ENCODE measurements at regions not wholly inside any gene's neighbourhood (a gene's known extent, or its start where the extent isn't known, plus 50 kb on each side); places are given as distances from the start of the nearest gene placed in this dataset.
A peak's percentile ranks its signal among the peaks of the same experiment; 100 is the strongest.

DNA sequence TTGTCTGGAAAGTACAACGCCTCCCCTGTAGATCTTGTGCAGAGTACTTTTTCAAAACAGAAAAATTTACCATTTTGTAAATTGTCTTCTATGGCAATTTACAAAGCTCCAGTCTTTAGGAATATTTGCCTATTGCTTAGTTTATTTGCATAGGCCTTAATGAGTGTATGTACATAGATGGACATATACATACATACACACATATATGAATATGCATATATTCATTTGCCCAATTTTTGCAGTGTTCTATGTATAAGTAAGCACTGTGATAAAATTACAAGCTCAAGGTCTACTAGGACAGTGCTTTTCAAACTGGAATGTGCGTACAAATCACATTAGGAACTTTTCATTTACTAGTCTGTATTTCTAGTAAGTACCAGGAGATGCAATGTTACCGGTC, 301.3 kb upstream of the SMARCA2 start:
- DNase-seq, result peak; percentile 82 to 87

DNA sequence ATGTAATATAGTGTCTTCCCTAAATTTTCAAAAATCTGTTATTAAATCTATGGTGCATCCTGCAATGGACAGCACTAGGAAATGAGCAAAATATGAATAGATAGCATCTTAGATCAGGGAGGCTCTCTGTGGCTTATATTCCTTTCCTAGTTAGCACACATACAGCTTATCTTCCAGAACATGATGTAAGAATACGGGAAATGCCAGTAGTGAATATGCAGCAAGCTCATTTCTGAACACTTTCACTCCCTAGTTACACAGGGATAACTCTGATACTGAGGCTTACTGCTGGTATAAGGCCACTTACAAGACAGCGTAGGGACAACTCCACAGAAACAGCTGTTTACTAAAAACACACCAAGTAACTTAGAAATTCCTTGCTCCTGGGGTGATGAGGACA, 297.3 kb upstream of the SMARCA2 start:
- DNase-seq, result no peak

DNA sequence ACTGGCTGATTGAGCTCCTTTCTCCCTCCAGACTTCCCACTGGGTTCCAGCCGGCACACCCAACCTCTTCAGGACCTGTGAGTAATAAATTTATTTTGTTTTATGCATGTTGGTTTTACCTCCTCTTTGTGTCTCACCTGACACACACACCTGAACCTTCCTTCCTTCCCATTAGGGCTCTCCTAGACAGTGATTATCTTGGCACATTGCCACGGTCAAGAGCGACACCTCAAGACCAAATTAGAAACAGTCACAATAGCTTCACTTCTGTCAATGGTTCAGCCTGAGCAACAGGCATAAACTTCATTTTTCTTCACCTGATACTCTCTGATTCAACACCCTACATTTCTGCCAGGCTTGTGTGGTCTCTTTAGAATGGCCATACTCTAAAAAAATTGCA, 296.3 kb upstream of the SMARCA2 start:
- peak in 1 of 2 experiments; percentile 27 for DNase-seq

DNA sequence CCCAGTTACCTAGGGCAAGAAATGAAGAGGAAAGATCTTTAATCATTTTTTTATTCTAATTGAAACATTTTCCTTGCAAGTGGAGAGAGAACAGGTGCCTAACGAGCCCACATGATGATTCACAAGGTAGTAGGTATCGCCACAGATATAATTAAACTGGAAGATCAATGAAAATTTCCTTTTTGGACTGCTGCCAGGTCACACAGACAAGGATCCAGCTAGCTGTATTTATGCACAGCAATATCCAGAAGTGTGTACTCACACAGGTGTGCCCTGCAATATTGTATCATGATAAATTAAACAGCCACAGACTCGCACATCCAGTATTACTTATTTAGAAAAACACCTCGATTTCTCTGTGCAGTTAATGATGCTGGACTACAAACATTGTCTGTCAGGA, 294.0 kb upstream of the SMARCA2 start:
- DNase-seq, result peak; percentile 34 to 59

DNA sequence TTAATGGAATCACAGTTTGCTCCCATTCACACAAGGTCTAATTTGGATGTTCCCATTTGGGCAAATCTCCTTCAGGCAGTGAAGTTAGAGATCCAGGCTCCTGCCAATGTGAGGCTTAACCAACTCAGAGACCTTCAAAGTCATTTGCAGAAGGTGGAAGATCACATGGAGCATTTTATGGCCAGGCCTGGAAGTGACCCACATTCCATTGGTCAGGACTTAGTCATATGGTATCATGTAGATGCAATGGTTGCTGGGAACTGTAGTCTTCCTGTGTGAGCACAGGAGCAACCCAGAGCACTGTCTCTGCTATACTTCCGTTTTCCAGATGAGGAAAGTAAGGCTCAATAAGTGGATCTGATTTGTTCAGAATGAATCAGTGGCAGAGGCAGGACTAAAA, 292.7 kb upstream of the SMARCA2 start:
- peak; percentile 95 to 96 for DNase-seq

DNA sequence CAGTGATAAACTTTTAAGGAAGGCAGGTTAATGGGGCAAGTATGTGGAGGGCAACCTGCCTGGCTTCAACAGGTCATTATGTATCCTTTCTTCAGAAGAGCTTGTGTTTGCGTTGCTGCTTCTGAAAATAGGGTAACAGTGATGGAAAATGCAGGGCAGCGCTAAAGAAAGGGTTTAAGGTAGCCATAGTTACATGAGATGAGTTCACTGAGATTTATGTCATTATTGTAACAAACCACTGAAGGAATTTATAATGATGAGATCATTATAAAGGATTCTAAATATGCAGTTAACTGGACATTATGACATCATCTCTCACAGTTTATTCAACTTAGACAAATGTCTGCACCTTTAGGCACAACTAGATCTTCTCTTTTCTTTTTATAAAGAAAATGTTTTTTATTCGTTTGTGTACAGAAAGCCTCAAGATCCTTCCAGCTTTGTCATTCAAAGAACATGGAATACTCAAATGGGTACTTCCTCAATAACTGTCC, 291.6 kb upstream of the SMARCA2 start:
- DNase-seq, result no peak

DNA sequence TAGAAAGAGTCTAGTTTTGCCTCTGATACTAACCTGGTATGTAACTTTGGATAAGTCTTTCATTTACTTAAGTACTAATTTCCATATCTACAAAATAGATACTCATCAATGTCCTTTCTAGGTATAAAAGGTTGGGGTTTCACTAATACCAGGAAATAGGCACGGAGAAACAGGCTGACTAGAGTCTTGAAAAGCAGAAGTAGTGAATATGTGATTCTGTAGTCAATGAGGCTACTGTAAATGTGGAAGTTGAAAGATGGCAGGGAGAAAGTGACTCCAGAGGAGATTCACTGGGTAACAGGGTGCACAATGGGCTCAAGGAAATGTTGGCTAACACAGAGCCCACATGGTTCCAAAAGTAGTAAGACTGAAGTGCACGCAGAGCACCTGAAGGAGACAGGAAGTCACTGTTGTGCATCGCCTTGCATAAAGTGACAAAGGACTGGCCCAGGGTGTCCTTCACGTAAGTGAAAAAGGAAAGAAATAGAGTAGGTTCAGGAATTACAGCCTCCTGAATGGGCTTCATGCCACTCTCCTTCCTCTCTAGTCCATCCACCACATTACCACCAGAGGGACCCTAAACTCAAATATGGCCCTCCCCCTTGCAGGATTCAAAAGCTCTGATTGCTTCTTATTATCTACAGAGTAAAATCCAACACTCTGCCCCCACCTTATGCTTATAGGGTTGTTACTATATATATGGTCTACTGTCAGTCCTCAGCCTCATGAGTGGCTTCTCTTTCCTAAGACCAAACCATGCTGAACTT, 288.0 kb upstream of the SMARCA2 start:
- DNase-seq, result peak; percentile 20 to 42

DNA sequence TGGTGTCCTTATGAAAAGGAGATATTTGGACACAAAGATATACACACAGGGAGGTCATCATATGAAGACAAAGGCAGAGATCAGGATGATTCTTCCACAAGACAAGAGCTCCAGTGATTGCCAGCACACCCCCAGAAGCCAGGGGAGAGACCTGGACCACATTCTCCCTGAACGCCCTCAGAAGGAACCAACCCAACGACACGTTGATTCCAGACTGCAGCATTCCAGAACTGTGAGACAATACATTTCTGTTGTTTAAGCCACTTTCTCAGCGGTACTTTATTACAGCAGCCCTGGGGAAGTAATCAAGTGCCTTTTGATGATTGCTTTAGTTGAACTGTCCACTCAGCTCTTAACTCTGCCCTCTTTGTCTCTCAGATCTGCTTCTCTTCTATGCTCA, 285.5 kb upstream of the SMARCA2 start:
- DNase-seq, result no peak

DNA sequence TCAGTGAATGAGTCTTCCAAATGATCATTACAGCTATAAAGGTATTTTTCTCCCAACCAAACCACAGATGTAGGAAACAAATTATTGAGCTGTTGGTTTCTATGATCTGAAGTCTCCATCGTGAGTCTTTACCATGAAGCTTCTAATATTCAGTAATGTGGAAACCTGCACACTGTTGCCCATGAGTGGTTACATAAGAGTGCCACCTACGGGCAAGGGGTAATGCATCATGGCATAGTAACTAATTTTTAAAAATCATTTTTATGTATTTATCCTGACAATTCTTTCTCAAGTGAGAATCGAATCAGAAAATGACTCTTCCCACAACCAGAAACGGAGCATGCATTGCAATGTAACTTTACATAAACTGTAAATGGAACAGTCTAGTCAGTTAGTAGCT, 282.5 kb upstream of the SMARCA2 start:
- DNase-seq, result peak; percentile 7 to 54

DNA sequence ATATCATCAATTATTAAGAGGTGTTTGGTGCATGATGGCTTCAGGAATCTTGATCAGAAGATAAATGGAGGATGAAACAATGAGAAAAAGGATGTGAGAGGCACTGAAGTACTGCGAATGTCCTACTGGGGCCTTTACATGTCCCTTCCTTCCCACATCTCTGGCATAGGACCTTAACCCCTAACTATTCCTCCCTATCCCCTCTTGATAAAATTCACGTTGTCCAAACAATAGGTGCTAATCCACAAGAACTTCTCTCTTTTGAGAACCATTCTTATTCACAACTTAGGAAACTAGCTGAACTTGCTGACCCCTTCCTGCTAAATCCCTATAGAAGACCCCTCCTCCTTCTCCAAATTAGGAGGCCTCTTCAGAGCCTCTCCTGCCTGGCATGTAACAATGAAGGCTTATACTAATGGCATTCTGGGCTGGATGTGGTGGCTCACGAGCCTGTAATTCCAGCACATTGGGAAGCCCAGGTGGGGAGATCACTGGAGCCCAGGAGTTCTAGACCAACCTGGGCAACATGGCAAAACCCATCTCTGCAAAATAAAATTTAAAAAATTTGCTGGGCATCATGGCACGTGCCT, 276.5 kb upstream of the SMARCA2 start:
- no peak for DNase-seq

DNA sequence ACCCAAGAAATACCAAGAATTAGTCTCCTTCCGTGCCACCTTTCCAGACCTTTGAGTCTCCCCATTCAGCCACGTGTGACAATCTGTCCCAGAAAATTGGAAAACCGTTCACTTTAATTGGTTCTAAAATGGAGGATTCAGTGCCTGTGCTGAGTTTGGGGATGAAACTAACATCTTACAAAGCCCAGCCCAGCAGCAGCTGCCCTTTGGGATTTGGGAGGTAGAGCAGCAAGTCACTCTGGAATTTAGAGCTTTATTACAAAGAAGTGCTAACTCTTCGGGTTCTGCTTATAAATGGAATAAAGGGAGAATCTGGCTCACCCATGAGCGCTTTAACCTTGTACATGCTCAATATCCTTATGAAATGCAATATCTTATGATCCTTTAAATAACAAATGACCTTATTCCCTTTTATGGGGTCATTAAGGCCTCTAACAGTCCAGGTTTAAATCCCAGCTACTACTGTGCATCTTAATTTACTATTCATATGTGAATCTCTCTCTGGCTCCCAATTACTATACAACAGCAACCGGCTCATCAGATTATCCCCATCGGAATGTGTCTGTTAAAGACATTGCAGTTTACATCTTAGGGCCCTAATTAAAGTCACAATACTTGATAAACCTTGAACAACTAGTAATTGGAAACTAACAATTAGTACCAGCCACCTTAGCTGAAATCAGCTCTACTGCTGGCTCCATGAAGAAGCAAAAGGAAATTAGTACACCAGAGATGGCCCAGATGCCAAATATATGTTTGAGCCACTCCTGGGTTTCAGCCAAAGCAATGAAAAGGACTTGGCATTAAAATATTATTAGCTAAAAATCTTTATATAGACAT, 271.8 kb upstream of the SMARCA2 start:
- DNase-seq, result no peak

DNA sequence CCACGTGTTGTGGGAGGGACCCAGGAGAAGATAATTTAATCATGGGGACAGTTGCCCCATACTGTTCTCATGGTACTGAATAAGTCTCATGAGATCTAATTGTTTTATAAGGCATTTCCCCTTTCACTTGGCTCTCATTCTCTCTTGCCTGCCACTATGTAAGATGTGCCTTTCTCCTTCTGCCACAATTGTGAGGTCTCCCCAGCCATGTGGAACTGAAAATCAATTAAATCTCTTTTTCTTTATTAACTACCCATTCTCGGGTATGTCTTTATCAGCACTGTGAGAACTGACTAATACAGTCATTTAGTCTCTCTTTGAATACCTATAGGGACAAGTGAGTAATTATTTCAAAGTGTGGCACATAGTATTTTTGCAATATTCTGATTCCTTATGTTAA, 269.2 kb upstream of the SMARCA2 start:
- DNase-seq, result no peak

DNA sequence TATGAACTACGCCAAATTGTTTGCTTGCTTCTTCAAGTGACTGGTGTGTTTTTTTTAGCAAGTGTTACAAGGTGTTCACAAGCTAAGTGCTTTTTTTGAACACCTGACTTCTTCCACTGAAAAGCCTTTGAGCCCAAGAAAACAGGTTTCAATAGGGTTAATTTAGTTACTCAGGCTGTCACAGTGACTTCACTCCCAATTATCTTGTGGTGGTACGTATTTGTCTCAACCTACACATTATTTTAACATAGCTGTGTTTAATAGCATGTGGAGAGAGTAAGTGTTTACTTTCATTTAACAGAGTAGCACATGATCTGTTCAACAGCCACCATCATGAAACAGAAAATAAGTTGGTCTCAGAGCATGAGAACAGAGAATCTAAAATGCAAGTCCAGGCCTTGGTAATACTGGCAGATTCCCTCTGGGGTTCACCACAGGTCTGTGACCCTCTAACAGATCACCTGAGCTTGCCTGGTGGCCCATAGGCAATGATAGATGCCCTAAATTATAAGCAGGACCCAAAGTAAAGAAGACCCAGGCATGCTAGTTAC, 267.7 kb upstream of the SMARCA2 start:
- no peak for DNase-seq

DNA sequence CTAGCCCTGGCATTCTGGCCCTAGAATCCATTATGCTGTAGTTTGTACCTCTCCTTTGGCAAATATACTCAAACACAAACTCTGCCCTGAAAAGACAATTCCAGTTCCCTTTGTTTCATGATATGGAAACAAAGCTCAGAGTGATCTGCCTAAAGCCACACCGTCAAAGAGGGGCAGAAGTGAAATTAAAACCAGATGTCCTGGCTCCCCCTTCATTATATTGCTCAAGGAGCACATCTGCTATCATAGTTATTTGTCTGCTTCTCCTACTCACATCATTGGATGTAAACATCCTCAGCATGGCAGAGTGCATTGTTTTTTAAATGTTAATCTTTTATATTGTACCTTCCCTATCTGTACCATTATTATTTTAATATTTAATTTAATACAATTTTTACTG, 266.7 kb upstream of the SMARCA2 start:
- DNase-seq, result no peak

DNA sequence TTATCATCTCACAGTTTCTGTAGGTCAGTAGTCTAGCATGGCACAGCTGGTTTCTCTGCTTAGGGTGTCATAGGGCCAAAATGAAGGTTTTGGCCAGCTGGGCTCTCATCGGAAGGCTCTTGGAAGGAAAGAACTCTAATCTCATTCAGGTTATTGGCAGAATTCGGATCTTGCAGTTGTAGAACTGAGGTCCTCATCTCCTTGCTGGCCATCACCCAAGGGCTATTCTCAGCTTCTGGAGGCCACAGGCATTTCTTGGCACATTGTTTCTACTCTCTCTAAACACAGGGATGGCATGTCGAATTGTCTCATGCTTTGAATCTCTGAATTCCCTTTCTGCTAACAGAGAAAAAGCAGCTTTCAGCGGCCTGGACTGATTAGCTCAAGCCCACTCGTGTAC, 258.0 kb upstream of the SMARCA2 start:
- DNase-seq, result no peak

DNA sequence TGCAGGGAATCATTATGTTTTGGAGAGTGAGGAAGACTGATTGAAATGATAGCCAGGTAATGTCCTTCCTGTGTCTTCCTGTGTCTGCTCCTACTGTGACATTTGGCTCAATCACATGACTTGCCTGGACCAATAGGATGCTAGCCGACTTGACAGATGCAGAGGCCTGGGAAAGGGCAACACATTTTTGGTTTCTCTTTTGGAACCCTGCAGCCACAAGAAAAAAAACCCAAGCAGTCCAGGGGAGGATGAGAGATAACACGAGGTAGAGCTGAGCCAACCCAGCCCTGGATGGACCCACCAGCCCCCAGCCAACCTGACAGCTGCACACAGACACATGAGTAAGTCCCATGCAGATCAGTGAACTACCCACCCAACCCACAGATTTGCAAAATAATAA, 256.1 kb upstream of the SMARCA2 start:
- no peak for DNase-seq

DNA sequence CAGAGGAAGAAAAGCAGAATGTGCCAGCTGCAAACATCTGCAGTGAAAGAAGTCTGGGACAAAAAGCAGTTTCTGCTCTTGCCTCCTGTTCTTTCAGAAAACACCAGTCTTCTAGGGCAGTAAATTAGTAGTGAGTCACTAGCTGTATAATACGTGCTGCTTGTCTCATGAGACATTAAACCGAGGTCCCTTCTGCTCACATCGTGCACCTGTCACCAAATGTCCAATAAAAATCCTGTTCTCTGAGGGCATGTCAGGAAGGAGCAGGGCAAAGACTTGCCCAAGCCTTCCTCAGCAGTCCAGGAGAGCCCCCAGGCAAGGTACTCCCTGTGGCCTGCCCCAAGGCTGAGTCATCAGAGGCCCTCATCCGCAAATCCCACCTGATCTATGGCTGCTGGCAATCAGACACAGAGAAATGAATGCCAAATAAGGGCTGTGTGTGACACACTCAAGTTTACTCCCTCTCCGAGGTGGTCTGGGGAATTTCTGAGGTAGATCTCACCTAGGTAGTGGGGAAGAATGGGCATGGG, 255.3 kb upstream of the SMARCA2 start:
- DNase-seq, result no peak

DNA sequence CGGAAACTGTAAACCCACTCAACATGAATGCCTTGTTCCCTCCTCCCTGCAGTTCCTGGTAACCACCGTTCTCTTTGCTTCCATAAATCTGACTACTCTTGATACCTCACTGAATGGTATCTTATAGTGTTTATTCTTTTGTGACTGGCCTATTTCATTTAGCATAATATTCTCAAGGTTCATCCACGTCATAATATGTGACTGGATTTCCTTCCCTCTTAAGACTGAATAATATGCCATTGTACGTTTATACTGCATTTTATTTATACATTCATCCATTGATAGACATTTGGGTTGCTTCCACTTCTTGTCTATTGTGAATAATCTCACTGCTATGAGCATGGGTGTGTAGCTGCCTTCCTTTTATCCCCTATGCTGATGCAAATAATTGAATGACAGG, 253.3 kb upstream of the SMARCA2 start:
- DNase-seq, result peak; percentile 2 to 42

DNA sequence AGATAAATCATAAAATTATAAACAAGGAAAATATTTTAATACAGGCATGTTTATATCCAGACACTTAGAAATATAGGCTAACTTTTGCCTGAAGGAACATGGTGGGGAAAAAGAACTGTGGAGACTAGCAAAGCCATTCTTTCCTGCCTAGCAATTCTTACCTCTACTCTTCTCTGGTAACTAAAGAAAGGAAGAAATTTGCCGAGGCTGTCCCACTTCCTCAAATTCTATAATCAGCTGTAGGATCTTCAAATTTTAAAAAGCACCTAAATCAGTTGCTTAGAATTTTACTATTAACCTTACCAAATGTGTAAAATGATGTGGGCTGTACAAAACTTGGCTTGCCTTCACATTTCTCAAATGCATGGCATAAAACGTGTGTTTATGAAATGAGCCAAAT, 249.1 kb upstream of the SMARCA2 start:
- DNase-seq, result no peak

DNA sequence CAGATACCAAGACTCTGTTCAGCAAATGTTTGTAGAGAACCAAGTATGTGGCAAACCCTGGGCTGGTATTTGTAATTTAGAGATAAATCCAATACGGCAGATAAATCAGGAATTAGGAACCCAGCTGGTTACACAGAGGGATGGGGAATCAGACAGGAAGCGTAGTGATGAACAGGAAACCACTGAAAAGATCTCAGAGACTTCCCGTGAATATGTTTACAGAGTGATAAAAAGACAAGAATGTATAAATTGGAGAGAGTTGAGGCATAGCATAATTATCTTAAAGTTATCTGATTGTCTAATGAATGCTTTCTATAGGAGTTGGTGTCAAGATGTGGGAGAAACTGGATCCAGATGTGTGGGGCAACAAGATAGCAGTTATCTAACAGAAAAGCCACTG, 246.6 kb upstream of the SMARCA2 start:
- no peak for DNase-seq

DNA sequence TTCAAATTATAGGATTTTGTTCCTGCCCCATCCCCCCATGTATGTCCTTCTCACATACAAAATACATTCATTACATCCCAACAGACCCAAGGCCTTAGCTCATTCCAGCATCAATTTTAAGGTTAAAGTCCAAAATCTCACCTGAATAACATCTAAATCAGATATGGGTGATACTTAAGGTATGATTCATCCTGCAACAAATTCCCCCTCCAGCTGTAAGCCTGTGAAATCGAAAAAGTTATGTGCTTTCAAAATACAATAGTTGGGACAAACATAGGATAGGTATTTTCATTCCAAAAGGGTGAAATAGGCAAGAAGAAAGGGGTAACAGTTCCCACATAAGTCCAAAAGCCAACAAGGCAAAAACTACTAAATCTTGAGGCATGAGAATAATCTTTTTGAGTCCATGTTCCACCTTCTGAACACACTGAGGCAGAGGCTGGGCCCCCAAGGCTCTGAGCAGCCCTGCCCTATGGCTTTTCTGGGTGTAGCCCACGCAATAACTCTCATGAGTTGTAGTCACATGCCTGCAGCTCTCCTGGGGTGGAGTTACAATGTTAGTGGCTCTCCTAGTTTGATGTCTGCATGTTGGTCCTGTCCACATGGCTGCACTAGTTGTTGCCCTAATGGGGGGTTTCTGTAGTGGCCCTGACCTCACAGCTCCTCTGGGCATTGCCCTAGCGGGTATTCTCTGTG, 243.9 kb upstream of the SMARCA2 start:
- no peak for DNase-seq

DNA sequence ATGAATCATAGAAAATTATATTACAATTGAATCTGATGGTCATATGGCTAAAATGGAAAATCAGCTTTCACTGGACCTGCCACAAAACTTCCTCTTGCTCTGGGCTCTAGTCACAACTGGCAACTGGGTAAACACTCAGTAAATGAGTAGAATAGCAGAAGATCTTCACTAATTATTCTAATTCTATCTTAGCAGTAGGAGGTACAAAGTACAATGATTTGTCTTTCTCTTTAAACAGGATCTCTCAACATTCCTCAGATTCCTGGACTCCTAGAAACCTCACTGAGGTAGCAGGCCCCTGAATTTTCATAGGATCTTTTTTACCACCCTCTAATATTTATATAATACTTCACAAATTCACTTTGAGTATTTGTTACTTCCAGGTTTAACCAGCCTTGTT, 239.9 kb upstream of the SMARCA2 start:
- no peak for DNase-seq

DNA sequence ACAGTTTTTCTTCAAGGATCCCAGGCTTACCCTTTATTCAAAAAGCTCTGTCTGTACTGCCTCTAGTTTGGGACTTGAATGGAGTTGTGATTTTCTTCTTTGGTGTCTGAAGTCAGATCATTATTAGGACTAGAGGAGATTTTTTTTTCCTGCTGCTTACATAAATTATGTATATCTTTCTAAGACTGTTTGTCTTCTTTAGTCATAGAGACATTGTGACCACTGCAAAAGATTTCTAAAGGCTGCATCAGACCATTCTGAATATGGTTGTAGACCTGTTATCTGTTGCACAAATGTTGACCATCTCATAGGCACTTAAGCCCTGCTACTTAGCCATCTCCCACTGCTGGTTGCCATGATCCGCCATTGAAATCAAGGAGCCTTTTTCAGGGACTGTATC, 238.5 kb upstream of the SMARCA2 start:
- no peak for DNase-seq

All from NCI-H526 (cell line).